ENCODE measurements at regions not wholly inside any gene's neighbourhood (a gene's known extent, or its start where the extent isn't known, plus 50 kb on each side); places are given as distances from the start of the nearest gene placed in this dataset.

DNA sequence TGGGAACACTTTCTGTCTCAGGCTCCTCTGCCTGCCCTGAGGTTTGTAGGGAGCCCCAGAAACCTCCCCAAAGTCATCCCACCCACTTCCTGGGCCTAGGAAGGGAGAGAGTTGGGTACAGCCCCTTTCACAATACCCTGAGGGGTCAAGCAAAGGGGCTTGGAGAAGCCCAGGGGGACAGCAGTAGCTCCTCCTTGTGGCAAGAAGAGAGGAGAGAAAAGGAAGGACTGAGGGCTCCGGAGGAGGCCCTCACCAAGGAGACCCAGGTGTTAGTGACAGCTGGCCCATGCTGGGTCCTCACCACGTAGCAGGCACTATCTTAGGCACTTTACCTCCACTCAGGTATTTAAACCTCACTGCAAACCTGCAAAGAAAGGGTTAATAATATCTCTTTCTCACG lies 112.8 kb downstream of the IRX5 start:
- TF ChIP-seq POLR2A (IDR thresholded peaks at IDR 0.05), result no peak
- TF ChIP-seq, protein P1, sequence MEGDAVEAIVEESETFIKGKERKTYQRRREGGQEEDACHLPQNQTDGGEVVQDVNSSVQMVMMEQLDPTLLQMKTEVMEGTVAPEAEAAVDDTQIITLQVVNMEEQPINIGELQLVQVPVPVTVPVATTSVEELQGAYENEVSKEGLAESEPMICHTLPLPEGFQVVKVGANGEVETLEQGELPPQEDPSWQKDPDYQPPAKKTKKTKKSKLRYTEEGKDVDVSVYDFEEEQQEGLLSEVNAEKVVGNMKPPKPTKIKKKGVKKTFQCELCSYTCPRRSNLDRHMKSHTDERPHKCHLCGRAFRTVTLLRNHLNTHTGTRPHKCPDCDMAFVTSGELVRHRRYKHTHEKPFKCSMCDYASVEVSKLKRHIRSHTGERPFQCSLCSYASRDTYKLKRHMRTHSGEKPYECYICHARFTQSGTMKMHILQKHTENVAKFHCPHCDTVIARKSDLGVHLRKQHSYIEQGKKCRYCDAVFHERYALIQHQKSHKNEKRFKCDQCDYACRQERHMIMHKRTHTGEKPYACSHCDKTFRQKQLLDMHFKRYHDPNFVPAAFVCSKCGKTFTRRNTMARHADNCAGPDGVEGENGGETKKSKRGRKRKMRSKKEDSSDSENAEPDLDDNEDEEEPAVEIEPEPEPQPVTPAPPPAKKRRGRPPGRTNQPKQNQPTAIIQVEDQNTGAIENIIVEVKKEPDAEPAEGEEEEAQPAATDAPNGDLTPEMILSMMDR (IDR thresholded peaks at IDR 0.05), result no peak

Data from testis (tissue), 2 donors.